ENCODE measurements at regions not wholly inside any gene's neighbourhood (a gene's known extent, or its start where the extent isn't known, plus 50 kb on each side); places are given as distances from the start of the nearest gene placed in this dataset.

DNA sequence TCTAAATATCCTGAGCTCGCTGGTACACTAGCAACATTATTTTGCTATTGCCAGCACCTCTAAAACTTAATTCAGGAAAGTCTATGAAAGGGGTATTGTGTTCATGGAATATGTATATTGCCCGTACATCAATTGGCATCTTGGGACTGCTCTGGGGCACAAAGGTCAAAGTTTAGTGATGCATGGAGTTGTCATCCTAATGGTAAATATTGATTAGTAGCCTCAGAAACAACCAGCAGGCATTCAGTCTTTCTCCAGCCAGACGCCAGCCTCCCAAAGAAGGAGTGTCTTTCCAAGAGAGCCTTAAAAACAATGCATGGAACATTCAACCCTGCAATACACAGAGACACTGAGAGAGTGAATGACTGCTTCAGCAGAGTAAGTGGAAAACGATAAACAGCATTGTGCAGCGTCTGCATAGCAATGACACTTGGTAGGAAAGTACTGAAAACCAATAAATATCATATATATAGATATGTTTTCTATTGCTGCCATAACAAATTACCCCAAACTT, 377.3 kb downstream of the SHQ1 start:
- no peak for DNase-seq
- POLR2A ChIA-PET (ENCODE audit: unreplicated experiment), result no interaction called here
- intact Hi-C loops (cut with micrococcal nuclease; ENCODE audit: unreplicated experiment), result no loop called here
- H3K9me3 ChIP-seq (ENCODE audit: insufficient read depth, low read depth), result no peaks in the 10 kb centered on the region
- no peak overlapping the region for H3K4me3 ChIP-seq
- H3K4me2 ChIP-seq, result no peak overlapping the region
- CTCF ChIA-PET, result no interaction called here
- H3F3A ChIP-seq (ENCODE audit: insufficient read depth, low read depth), result no peaks in the 10 kb centered on the region
- no peak overlapping the region for H2AFZ ChIP-seq
- H3K4me1 ChIP-seq (replicated peaks; ENCODE audit: insufficient read depth), result no peaks in the 10 kb centered on the region
- H3K27me3 ChIP-seq (ENCODE audit: insufficient read depth, low read depth), result no peaks in the 10 kb centered on the region
- no peaks in the 10 kb centered on the region for H3K9me2 ChIP-seq (ENCODE audit: insufficient read depth)
- H3K79me2 ChIP-seq (ENCODE audit: low read depth), result no peaks in the 10 kb centered on the region
- no peak overlapping the region for H3K27ac ChIP-seq
- no peaks in the 10 kb centered on the region for H3K36me3 ChIP-seq (ENCODE audit: low read depth)
- no peak for TF ChIP-seq EZH2 (IDR thresholded peaks at IDR 0.05; ENCODE audit: low read depth)
- TF ChIP-seq, protein P1, sequence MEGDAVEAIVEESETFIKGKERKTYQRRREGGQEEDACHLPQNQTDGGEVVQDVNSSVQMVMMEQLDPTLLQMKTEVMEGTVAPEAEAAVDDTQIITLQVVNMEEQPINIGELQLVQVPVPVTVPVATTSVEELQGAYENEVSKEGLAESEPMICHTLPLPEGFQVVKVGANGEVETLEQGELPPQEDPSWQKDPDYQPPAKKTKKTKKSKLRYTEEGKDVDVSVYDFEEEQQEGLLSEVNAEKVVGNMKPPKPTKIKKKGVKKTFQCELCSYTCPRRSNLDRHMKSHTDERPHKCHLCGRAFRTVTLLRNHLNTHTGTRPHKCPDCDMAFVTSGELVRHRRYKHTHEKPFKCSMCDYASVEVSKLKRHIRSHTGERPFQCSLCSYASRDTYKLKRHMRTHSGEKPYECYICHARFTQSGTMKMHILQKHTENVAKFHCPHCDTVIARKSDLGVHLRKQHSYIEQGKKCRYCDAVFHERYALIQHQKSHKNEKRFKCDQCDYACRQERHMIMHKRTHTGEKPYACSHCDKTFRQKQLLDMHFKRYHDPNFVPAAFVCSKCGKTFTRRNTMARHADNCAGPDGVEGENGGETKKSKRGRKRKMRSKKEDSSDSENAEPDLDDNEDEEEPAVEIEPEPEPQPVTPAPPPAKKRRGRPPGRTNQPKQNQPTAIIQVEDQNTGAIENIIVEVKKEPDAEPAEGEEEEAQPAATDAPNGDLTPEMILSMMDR (conservative IDR thresholded peaks at IDR 0.05), result no peak
- H4K20me1 ChIP-seq (ENCODE audit: insufficient read depth), result no peaks in the 10 kb centered on the region
- BruUV-seq (replicated peaks), result no TSS peak

DNA sequence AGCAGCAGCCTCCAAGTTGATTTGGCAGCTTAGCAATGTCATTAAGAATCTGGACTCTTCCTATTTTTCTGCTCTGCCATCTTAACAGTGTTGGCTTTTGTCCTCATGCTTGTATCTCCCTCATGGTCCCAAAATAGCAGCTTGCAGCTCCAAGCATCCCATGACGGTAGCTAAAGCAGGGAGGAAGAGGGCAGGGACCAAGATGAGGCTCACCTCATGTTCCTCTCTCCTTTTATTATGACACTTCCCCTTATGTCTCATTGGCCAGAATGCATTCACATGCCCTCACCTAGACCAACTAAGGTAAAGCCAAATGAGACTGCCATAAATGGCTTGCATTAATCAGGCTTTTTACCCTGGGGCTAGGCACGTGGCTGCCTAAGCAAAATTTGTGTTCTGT, 382.4 kb downstream of the SHQ1 start:
- intact Hi-C loops (cut with micrococcal nuclease; ENCODE audit: unreplicated experiment), result no loop called here
- no peak for DNase-seq
- Histone ChIP-seq H4K20me1 (ENCODE audit: insufficient read depth) (no peaks in the 10 kb centered on the region), H3K4me2 (no peak overlapping the region), H3K4me1 (replicated peaks; ENCODE audit: insufficient read depth) (no peaks in the 10 kb centered on the region), H3K79me2 (ENCODE audit: low read depth) (no peaks in the 10 kb centered on the region), H3K9me2 (ENCODE audit: insufficient read depth) (no peaks in the 10 kb centered on the region), H3K36me3 (ENCODE audit: low read depth) (no peaks in the 10 kb centered on the region), H3F3A (ENCODE audit: insufficient read depth, low read depth) (no peaks in the 10 kb centered on the region), H3K27me3 (ENCODE audit: insufficient read depth, low read depth) (no peaks in the 10 kb centered on the region), H2AFZ (no peak overlapping the region), H3K9me3 (ENCODE audit: insufficient read depth, low read depth) (no peaks in the 10 kb centered on the region), H3K4me3 (no peak overlapping the region), H3K27ac (no peak overlapping the region)
- no peak for TF ChIP-seq EZH2 (IDR thresholded peaks at IDR 0.05; ENCODE audit: low read depth)
- TF ChIP-seq, protein P1 (conservative IDR thresholded peaks at IDR 0.05), result no peak
- ChIA-PET CTCF (no interaction called here), POLR2A (ENCODE audit: unreplicated experiment) (no interaction called here)
- BruUV-seq (replicated peaks), result no TSS peak

DNA sequence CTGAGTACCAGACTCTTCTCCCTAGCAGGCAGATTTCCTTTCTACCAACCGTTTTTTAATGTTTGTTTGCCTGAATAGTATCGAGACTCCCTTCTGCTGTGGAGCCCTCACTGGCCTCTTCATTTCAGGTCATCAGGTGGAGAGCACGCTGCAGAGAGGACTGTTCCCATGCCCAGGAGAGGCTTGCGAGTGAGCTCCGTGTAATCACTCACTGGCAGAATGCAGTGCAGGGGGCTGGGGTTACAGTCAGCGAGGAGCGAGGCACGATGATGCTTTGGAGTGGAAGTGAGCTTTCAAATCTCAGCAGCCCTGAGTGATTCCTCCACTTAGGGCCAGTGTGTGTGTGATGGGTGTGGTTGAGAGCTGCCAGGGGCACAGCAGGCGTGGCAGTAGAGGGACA, 385.2 kb downstream of the SHQ1 start:
- TF ChIP-seq, protein P1 (conservative IDR thresholded peaks at IDR 0.05), result no peak
- TF ChIP-seq EZH2 (IDR thresholded peaks at IDR 0.05; ENCODE audit: low read depth), result no peak
- no peaks in the 10 kb centered on the region for H4K20me1 ChIP-seq (ENCODE audit: insufficient read depth)
- no peak overlapping the region for H3K4me2 ChIP-seq
- ChIA-PET CTCF (no interaction called here), POLR2A (ENCODE audit: unreplicated experiment) (no interaction called here)
- H3K9me2 ChIP-seq (ENCODE audit: insufficient read depth), result no peaks in the 10 kb centered on the region
- H3K9me3 ChIP-seq (ENCODE audit: insufficient read depth, low read depth), result no peaks in the 10 kb centered on the region
- H3K36me3 ChIP-seq (ENCODE audit: low read depth), result no peaks in the 10 kb centered on the region
- H3F3A ChIP-seq (ENCODE audit: insufficient read depth, low read depth), result no peaks in the 10 kb centered on the region
- no peaks in the 10 kb centered on the region for H3K27me3 ChIP-seq (ENCODE audit: insufficient read depth, low read depth)
- no peak for DNase-seq
- intact Hi-C loops (cut with micrococcal nuclease; ENCODE audit: unreplicated experiment), result no loop called here
- peaks cover 8% of the 10 kb centered on the region for H3K4me1 ChIP-seq (replicated peaks; ENCODE audit: insufficient read depth)
- BruUV-seq (replicated peaks), result no TSS peak
- no peaks in the 10 kb centered on the region for H3K79me2 ChIP-seq (ENCODE audit: low read depth)
- H3K4me3 ChIP-seq, result no peak overlapping the region
- no peak overlapping the region for H2AFZ ChIP-seq
- no peak overlapping the region for H3K27ac ChIP-seq
